ENCODE measurements at regions not wholly inside any gene's neighbourhood (a gene's known extent, or its start where the extent isn't known, plus 50 kb on each side); places are given as distances from the start of the nearest gene placed in this dataset.

- no peaks in the 10 kb centered on the region for H3K4me1 Mint-ChIP-seq
- no peak overlapping the region for H3K27ac Mint-ChIP-seq
- H3K27me3 Mint-ChIP-seq: no peaks in the 10 kb centered on the region
- H3K9me3 Mint-ChIP-seq (ENCODE audit: low read depth): peaks cover 13% of the 10 kb centered on the region
- ATAC-seq (no peak), DNase-seq (no peak)
- H3K4me3 Mint-ChIP-seq: no peak overlapping the region
- H3K36me3 Mint-ChIP-seq: no peaks in the 10 kb centered on the region
- CTCF ChIA-PET: no interaction called here
Measured at GRCh38 chr2:52895726-52896340, 871.8 kb upstream of the CHAC2 start.

GRCh38 chr2:52886556-52886955, 881.0 kb upstream of the CHAC2 start:
- no peaks in the 10 kb centered on the region for H3K36me3 Mint-ChIP-seq
- H3K4me1 Mint-ChIP-seq: no peaks in the 10 kb centered on the region
- CTCF ChIA-PET: no interaction called here

GRCh38 chr2:52884761-52885352, 882.7 kb upstream of the CHAC2 start:
- H3K27me3 Mint-ChIP-seq: no peaks in the 10 kb centered on the region

More at GRCh38 chr2:52886556-52886955, 881.0 kb upstream of the CHAC2 start:
- no peak for ATAC-seq
- Mint-ChIP-seq H3K27me3 (no peaks in the 10 kb centered on the region), H3K4me3 (no peak overlapping the region), H3K9me3 (ENCODE audit: low read depth) (no peaks in the 10 kb centered on the region), H3K27ac (no peak overlapping the region)
- no peak for DNase-seq

GRCh38 chr2:52882974-52883373, 884.6 kb upstream of the CHAC2 start:
- no peaks in the 10 kb centered on the region for H3K36me3 Mint-ChIP-seq
- no peaks in the 10 kb centered on the region for H3K9me3 Mint-ChIP-seq (ENCODE audit: low read depth)
- CTCF ChIA-PET: no interaction called here
- no peak for ATAC-seq
- no peaks in the 10 kb centered on the region for H3K4me1 Mint-ChIP-seq
- H3K27ac Mint-ChIP-seq: no peak overlapping the region
- H3K4me3 Mint-ChIP-seq: no peak overlapping the region
- no peaks in the 10 kb centered on the region for H3K27me3 Mint-ChIP-seq
- no peak for DNase-seq

More at GRCh38 chr2:52884761-52885352, 882.7 kb upstream of the CHAC2 start:
- CTCF ChIA-PET: no interaction called here
- Mint-ChIP-seq H3K4me1 (no peaks in the 10 kb centered on the region), H3K27ac (no peak overlapping the region), H3K36me3 (no peaks in the 10 kb centered on the region), H3K9me3 (ENCODE audit: low read depth) (no peaks in the 10 kb centered on the region), H3K4me3 (no peak overlapping the region)
- no peak for DNase-seq
- ATAC-seq: no peak

GRCh38 chr2:52881606-52882005, 886.0 kb upstream of the CHAC2 start:
- ATAC-seq (no peak), DNase-seq (no peak)
- H3K27ac Mint-ChIP-seq: no peak overlapping the region
- H3K36me3 Mint-ChIP-seq: no peaks in the 10 kb centered on the region
- H3K4me1 Mint-ChIP-seq: no peaks in the 10 kb centered on the region
- H3K27me3 Mint-ChIP-seq: no peaks in the 10 kb centered on the region
- no peak overlapping the region for H3K4me3 Mint-ChIP-seq
- no peaks in the 10 kb centered on the region for H3K9me3 Mint-ChIP-seq (ENCODE audit: low read depth)
- CTCF ChIA-PET: no interaction called here

- CTCF ChIA-PET: no interaction called here
Measured at GRCh38 chr2:52880872-52881271, 886.7 kb upstream of the CHAC2 start.

GRCh38 chr2:52879561-52879960, 888.0 kb upstream of the CHAC2 start:
- H3K27ac Mint-ChIP-seq: no peak overlapping the region
- no peak for DNase-seq
- no peak for ATAC-seq
- no peaks in the 10 kb centered on the region for H3K36me3 Mint-ChIP-seq
- H3K9me3 Mint-ChIP-seq (ENCODE audit: low read depth): no peaks in the 10 kb centered on the region
- H3K4me1 Mint-ChIP-seq: no peaks in the 10 kb centered on the region
- CTCF ChIA-PET: no interaction called here
- no peak overlapping the region for H3K4me3 Mint-ChIP-seq
- H3K27me3 Mint-ChIP-seq: no peaks in the 10 kb centered on the region

More at GRCh38 chr2:52880872-52881271, 886.7 kb upstream of the CHAC2 start:
- Mint-ChIP-seq H3K9me3 (ENCODE audit: low read depth) (no peaks in the 10 kb centered on the region), H3K27ac (no peak overlapping the region), H3K4me3 (no peak overlapping the region), H3K4me1 (no peaks in the 10 kb centered on the region), H3K27me3 (no peaks in the 10 kb centered on the region), H3K36me3 (no peaks in the 10 kb centered on the region)
- ATAC-seq: no peak
- no peak for DNase-seq

GRCh38 chr2:52877703-52878102, 889.9 kb upstream of the CHAC2 start:
- no peak for ATAC-seq
- no peaks in the 10 kb centered on the region for H3K9me3 Mint-ChIP-seq (ENCODE audit: low read depth)

GRCh38 chr2:52874466-52875106, 893.0 kb upstream of the CHAC2 start:
- Mint-ChIP-seq H3K36me3 (no peaks in the 10 kb centered on the region), H3K4me3 (no peak overlapping the region), H3K27ac (no peak overlapping the region), H3K27me3 (no peaks in the 10 kb centered on the region), H3K9me3 (ENCODE audit: low read depth) (no peaks in the 10 kb centered on the region), H3K4me1 (no peaks in the 10 kb centered on the region)
- DNase-seq (no peak), ATAC-seq (no peak)
- CTCF ChIA-PET: no interaction called here

More at GRCh38 chr2:52877703-52878102, 889.9 kb upstream of the CHAC2 start:
- Mint-ChIP-seq H3K4me1 (no peaks in the 10 kb centered on the region), H3K4me3 (no peak overlapping the region), H3K27ac (no peak overlapping the region), H3K27me3 (no peaks in the 10 kb centered on the region), H3K36me3 (no peaks in the 10 kb centered on the region)
- DNase-seq: no peak
- CTCF ChIA-PET: no interaction called here

- H3K27ac Mint-ChIP-seq: no peak overlapping the region
- DNase-seq (no peak), ATAC-seq (no peak)
- peaks cover 5% of the 10 kb centered on the region for H3K9me3 Mint-ChIP-seq (ENCODE audit: low read depth)
- no peaks in the 10 kb centered on the region for H3K4me1 Mint-ChIP-seq
- no peaks in the 10 kb centered on the region for H3K36me3 Mint-ChIP-seq
- no peak overlapping the region for H3K4me3 Mint-ChIP-seq
- CTCF ChIA-PET: no interaction called here
- no peaks in the 10 kb centered on the region for H3K27me3 Mint-ChIP-seq
Measured at GRCh38 chr2:52862801-52863200, 904.8 kb upstream of the CHAC2 start.

- no peaks in the 10 kb centered on the region for H3K27me3 Mint-ChIP-seq
- DNase-seq (no peak), ATAC-seq (no peak)
- H3K4me1 Mint-ChIP-seq: no peaks in the 10 kb centered on the region
- no peak overlapping the region for H3K27ac Mint-ChIP-seq
- CTCF ChIA-PET: no interaction called here
- H3K4me3 Mint-ChIP-seq: no peak overlapping the region
- H3K9me3 Mint-ChIP-seq (ENCODE audit: low read depth): peaks cover 5% of the 10 kb centered on the region
- H3K36me3 Mint-ChIP-seq: no peaks in the 10 kb centered on the region
Measured at GRCh38 chr2:52861596-52861995, 906.0 kb upstream of the CHAC2 start.

GRCh38 chr2:52859065-52859464, 908.5 kb upstream of the CHAC2 start:
- Mint-ChIP-seq H3K27me3 (no peaks in the 10 kb centered on the region), H3K9me3 (ENCODE audit: low read depth) (peaks cover 5% of the 10 kb centered on the region), H3K4me3 (no peak overlapping the region), H3K36me3 (no peaks in the 10 kb centered on the region), H3K4me1 (no peaks in the 10 kb centered on the region), H3K27ac (no peak overlapping the region)
- CTCF ChIA-PET: no interaction called here
- no peak for ATAC-seq
- no peak for DNase-seq

- H3K27me3 Mint-ChIP-seq: no peaks in the 10 kb centered on the region
- no peak overlapping the region for H3K27ac Mint-ChIP-seq
- H3K4me3 Mint-ChIP-seq: no peak overlapping the region
- H3K36me3 Mint-ChIP-seq: no peaks in the 10 kb centered on the region
- ATAC-seq (no peak), DNase-seq (no peak)
- peaks cover 11% of the 10 kb centered on the region for H3K9me3 Mint-ChIP-seq (ENCODE audit: low read depth)
- CTCF ChIA-PET: no interaction called here
- no peaks in the 10 kb centered on the region for H3K4me1 Mint-ChIP-seq
Measured at GRCh38 chr2:52857722-52858121, 909.9 kb upstream of the CHAC2 start.

GRCh38 chr2:52852006-52852405, 915.6 kb upstream of the CHAC2 start:
- no peak for DNase-seq
- ATAC-seq: no peak
- peaks cover 16% of the 10 kb centered on the region for H3K9me3 Mint-ChIP-seq (ENCODE audit: low read depth)
- no peak overlapping the region for H3K27ac Mint-ChIP-seq
- no peaks in the 10 kb centered on the region for H3K27me3 Mint-ChIP-seq
- CTCF ChIA-PET: no interaction called here
- H3K36me3 Mint-ChIP-seq: no peaks in the 10 kb centered on the region
- H3K4me1 Mint-ChIP-seq: no peaks in the 10 kb centered on the region
- no peak overlapping the region for H3K4me3 Mint-ChIP-seq
